ENCODE measurements at regions not wholly inside any gene's neighbourhood (a gene's known extent, or its start where the extent isn't known, plus 50 kb on each side); places are given as distances from the start of the nearest gene placed in this dataset.

DNA sequence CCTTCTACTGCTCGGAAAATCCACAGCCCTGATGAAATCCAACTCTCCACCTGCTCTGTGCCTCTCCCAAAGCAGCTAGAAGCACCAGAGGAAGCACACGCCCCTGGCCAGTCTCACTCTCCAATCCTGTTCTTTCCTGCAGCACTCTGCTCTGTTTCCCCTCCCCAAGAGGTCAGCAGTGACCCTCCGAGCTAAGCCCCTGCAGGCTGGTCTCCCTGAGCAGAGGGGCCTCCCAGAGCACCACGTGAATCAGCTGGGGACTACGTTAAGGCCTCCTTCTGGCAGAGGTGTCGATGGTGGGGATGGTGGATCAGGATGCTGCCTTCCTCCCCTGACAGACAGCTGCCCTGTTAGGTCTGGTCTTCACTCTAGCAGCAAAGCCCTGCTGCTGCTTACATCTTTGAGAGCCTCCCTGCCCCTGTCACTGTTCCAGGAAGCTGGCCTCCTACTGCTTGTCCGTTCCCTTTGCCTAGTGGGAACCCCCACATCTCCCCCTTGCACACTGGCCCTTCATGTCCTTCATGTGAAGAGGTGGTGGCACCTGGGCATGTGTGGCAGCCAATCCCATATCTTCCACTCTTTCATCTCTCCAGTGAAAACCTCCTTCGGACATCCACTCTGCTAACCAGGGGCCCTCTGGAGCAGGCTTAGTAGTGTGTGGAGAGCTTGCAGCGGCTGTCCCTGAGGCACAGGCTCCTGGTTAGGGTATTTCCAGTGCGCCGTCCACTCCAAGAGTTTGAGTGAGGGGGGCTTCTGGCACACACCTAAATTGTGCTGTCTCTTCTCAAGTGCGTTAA lies 307.5 kb upstream of the HS6ST1 start:
- DNase-seq: no peak
- peaks cover 16% of the 10 kb centered on the region for H3K4me1 ChIP-seq (ENCODE audit: low read length)
- no peak overlapping the region for H3K4me2 ChIP-seq (ENCODE audit: low read depth, low read length)
- H3K9me2 ChIP-seq (replicated peaks; ENCODE audit: insufficient read depth, low read length): no peaks in the 10 kb centered on the region
- no peak overlapping the region for H2AFZ ChIP-seq (ENCODE audit: low read length)
- no peaks in the 10 kb centered on the region for H3F3A ChIP-seq (ENCODE audit: insufficient read depth, low read length)
- H3K79me2 ChIP-seq (ENCODE audit: low read length): no peaks in the 10 kb centered on the region
- H4K20me1 ChIP-seq (ENCODE audit: insufficient read depth, low read length): no peaks in the 10 kb centered on the region
- H3K9ac ChIP-seq (ENCODE audit: low read length): no peak overlapping the region
- TF ChIP-seq EZH2 (optimal IDR thresholded peaks at IDR 0.05; ENCODE audit: low read depth, low read length) (no peak), EZH2phosphoT487 (IDR thresholded peaks at IDR 0.05; ENCODE audit: low read length) (no peak)
- TF ChIP-seq, protein P1, sequence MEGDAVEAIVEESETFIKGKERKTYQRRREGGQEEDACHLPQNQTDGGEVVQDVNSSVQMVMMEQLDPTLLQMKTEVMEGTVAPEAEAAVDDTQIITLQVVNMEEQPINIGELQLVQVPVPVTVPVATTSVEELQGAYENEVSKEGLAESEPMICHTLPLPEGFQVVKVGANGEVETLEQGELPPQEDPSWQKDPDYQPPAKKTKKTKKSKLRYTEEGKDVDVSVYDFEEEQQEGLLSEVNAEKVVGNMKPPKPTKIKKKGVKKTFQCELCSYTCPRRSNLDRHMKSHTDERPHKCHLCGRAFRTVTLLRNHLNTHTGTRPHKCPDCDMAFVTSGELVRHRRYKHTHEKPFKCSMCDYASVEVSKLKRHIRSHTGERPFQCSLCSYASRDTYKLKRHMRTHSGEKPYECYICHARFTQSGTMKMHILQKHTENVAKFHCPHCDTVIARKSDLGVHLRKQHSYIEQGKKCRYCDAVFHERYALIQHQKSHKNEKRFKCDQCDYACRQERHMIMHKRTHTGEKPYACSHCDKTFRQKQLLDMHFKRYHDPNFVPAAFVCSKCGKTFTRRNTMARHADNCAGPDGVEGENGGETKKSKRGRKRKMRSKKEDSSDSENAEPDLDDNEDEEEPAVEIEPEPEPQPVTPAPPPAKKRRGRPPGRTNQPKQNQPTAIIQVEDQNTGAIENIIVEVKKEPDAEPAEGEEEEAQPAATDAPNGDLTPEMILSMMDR (IDR thresholded peaks at IDR 0.05; ENCODE audit: low read length): no peak
- no peaks in the 10 kb centered on the region for H3K27me3 ChIP-seq (replicated peaks; ENCODE audit: insufficient read depth, low read length)
- no peak overlapping the region for H3K4me3 ChIP-seq (ENCODE audit: low read length)
- H3K27ac ChIP-seq (ENCODE audit: low read length): no peak overlapping the region
- no peaks in the 10 kb centered on the region for H3K9me3 ChIP-seq (replicated peaks; ENCODE audit: insufficient read depth, low read length)
- no peaks in the 10 kb centered on the region for H3K36me3 ChIP-seq (replicated peaks; ENCODE audit: insufficient read depth, low read length)

- Histone ChIP-seq H3K4me3 (ENCODE audit: low read length) (no peak overlapping the region), H3K9ac (ENCODE audit: low read length) (no peak overlapping the region), H3K9me3 (replicated peaks; ENCODE audit: insufficient read depth, low read length) (no peaks in the 10 kb centered on the region), H3K4me1 (ENCODE audit: low read length) (peaks cover 16% of the 10 kb centered on the region), H4K20me1 (ENCODE audit: insufficient read depth, low read length) (no peaks in the 10 kb centered on the region), H3F3A (ENCODE audit: insufficient read depth, low read length) (no peaks in the 10 kb centered on the region), H2AFZ (ENCODE audit: low read length) (no peak overlapping the region), H3K9me2 (replicated peaks; ENCODE audit: insufficient read depth, low read length) (no peaks in the 10 kb centered on the region), H3K79me2 (ENCODE audit: low read length) (no peaks in the 10 kb centered on the region), H3K36me3 (replicated peaks; ENCODE audit: insufficient read depth, low read length) (no peaks in the 10 kb centered on the region), H3K27ac (ENCODE audit: low read length) (no peak overlapping the region), H3K4me2 (ENCODE audit: low read depth, low read length) (no peak overlapping the region), H3K27me3 (replicated peaks; ENCODE audit: insufficient read depth, low read length) (no peaks in the 10 kb centered on the region)
- DNase-seq: no peak
- TF ChIP-seq EZH2 (optimal IDR thresholded peaks at IDR 0.05; ENCODE audit: low read depth, low read length): no peak
- TF ChIP-seq, protein P1 (IDR thresholded peaks at IDR 0.05; ENCODE audit: low read length): no peak
- no peak for TF ChIP-seq EZH2phosphoT487 (IDR thresholded peaks at IDR 0.05; ENCODE audit: low read length)
Observed at GRCh38 chr2:128626760-128627511, 308.3 kb upstream of the HS6ST1 start.

DNA sequence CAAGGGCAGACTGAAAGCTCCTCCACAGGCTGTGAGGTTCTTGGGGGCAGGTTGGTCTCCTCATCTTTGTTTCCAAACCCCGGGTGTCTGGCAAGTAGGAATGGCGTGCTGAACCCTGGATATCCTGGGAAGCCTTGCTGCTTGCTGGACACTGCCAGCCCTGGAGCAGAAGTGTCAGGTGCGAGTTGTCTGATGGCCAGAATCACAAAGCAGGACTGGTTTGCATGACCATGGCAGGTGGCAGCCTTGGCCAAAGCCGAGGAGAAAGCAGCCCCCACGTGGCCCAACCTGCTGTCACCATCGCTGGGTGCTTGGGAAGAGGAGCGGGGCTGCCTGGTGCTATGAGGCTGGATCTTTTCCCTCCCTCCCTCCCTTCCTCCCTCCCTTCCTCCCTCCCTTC lies 309.5 kb upstream of the HS6ST1 start:
- no peaks in the 10 kb centered on the region for H3K9me2 ChIP-seq (replicated peaks; ENCODE audit: insufficient read depth, low read length)
- no peaks in the 10 kb centered on the region for H3F3A ChIP-seq (ENCODE audit: insufficient read depth, low read length)
- no peaks in the 10 kb centered on the region for H3K27me3 ChIP-seq (replicated peaks; ENCODE audit: insufficient read depth, low read length)

More for the DNA sequence above, 309.5 kb upstream of the HS6ST1 start:
- H3K9ac ChIP-seq (ENCODE audit: low read length): no peak overlapping the region
- no peak overlapping the region for H3K27ac ChIP-seq (ENCODE audit: low read length)
- no peak overlapping the region for H3K4me2 ChIP-seq (ENCODE audit: low read depth, low read length)
- peaks cover 14% of the 10 kb centered on the region for H3K4me1 ChIP-seq (ENCODE audit: low read length)
- no peaks in the 10 kb centered on the region for H3K9me3 ChIP-seq (replicated peaks; ENCODE audit: insufficient read depth, low read length)
- no peaks in the 10 kb centered on the region for H4K20me1 ChIP-seq (ENCODE audit: insufficient read depth, low read length)
- no peak overlapping the region for H2AFZ ChIP-seq (ENCODE audit: low read length)
- DNase-seq: no peak
- TF ChIP-seq EZH2phosphoT487 (IDR thresholded peaks at IDR 0.05; ENCODE audit: low read length): no peak
- TF ChIP-seq, protein P1 (IDR thresholded peaks at IDR 0.05; ENCODE audit: low read length): no peak
- TF ChIP-seq EZH2 (optimal IDR thresholded peaks at IDR 0.05; ENCODE audit: low read depth, low read length): no peak
- H3K36me3 ChIP-seq (replicated peaks; ENCODE audit: insufficient read depth, low read length): no peaks in the 10 kb centered on the region
- no peaks in the 10 kb centered on the region for H3K79me2 ChIP-seq (ENCODE audit: low read length)
- H3K4me3 ChIP-seq (ENCODE audit: low read length): no peak overlapping the region
